Mesothelial cell of epicardium (in vitro differentiated cells): ENCODE measurements at regions not wholly inside any gene's neighbourhood (a gene's known extent, or its start where the extent isn't known, plus 50 kb on each side); places are given as distances from the start of the nearest gene placed in this dataset.
A peak's percentile ranks its signal among the peaks of the same experiment; 100 is the strongest.

ENCODE experiments used
- DNase-seq, 2 experiments: peaks; one replicate each; pipeline ENCODE4 v3.0.0; 2021; ENCODE audit warnings: low spot score in 2 of 2; ENCODE audit not compliant: unreplicated experiment in 2 of 2
- H3K27ac Mint-ChIP-seq: 2 replicates; pipeline ENCODE4 v1.8.0; 2021; ENCODE audit warnings: mixed read lengths
- H3K27me3 Mint-ChIP-seq: 2 replicates; pipeline ENCODE4 v1.8.0; 2021; ENCODE audit warnings: low read depth, mixed read lengths
- H3K36me3 Mint-ChIP-seq: 2 replicates; pipeline ENCODE4 v1.8.0; 2021; ENCODE audit warnings: mixed read lengths
- H3K4me1 Mint-ChIP-seq: 2 replicates; pipeline ENCODE4 v1.8.0; 2021; ENCODE audit warnings: mixed read lengths
- H3K4me3 Mint-ChIP-seq: 2 replicates; pipeline ENCODE4 v1.8.0; 2021; ENCODE audit warnings: mild to moderate bottlenecking, moderate library complexity, mixed read lengths
- H3K9me3 Mint-ChIP-seq: 2 replicates; pipeline ENCODE4 v1.8.0; 2021; ENCODE audit warnings: mixed read lengths
- CTCF ChIP-seq: fragments of 200-600 bp; sonication (generic); IDR thresholded peaks from one replicate; pipeline ENCODE4 v1.5.0; 2021; ENCODE audit warnings: antibody characterized with exemption; ENCODE audit not compliant: unreplicated experiment

GRCh38 chr14:53380052-53380866 is 227.1 kb upstream of the DDHD1 start:
- H3K27me3 Mint-ChIP-seq = no peaks in the 10 kb centered on the region
- H3K4me1 Mint-ChIP-seq = no peaks in the 10 kb centered on the region
- no peak overlapping the region for H3K4me3 Mint-ChIP-seq
- no peak for TF ChIP-seq CTCF
- no peak for DNase-seq
- H3K9me3 Mint-ChIP-seq = no peaks in the 10 kb centered on the region
- no peaks in the 10 kb centered on the region for H3K36me3 Mint-ChIP-seq
- no peak overlapping the region for H3K27ac Mint-ChIP-seq

DNA sequence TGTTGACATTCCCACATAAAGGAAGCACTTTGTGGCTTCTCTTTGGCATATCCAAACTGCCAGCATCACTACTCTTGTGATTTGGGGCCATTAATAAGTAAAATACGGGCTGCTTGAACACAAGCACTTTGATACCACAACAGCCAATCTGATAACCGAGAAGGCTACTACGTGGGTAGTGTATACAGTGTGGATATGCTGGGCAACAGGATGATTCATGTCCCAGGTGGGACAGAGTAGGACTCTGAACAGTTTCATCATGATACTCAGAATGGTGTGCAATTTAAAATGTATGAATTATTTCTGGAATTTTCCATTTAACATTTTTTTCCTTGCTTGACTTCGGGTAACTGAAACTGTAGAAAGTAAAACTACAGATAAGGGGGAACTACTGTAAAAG is 225.0 kb upstream of the DDHD1 start:
- Mint-ChIP-seq H3K9me3 (no peaks in the 10 kb centered on the region), H3K4me1 (no peaks in the 10 kb centered on the region), H3K27ac (no peak overlapping the region), H3K27me3 (no peaks in the 10 kb centered on the region), H3K36me3 (no peaks in the 10 kb centered on the region), H3K4me3 (no peak overlapping the region)
- DNase-seq = no peak
- TF ChIP-seq CTCF = no peak

- Mint-ChIP-seq H3K4me1 (no peaks in the 10 kb centered on the region), H3K4me3 (no peak overlapping the region)
- TF ChIP-seq CTCF = no peak
These were observed 222.9 kb upstream of the DDHD1 start for GRCh38 chr14:53376064-53376463.

GRCh38 chr14:53375599-53375998 is 222.5 kb upstream of the DDHD1 start:
- Mint-ChIP-seq H3K27ac (no peak overlapping the region), H3K4me3 (no peak overlapping the region), H3K9me3 (peaks cover 2% of the 10 kb centered on the region), H3K4me1 (no peaks in the 10 kb centered on the region), H3K27me3 (no peaks in the 10 kb centered on the region), H3K36me3 (no peaks in the 10 kb centered on the region)
- no peak for TF ChIP-seq CTCF
- DNase-seq = no peak

More at GRCh38 chr14:53376064-53376463, 222.9 kb upstream of the DDHD1 start:
- H3K27me3 Mint-ChIP-seq = no peaks in the 10 kb centered on the region
- DNase-seq = no peak
- H3K27ac Mint-ChIP-seq = no peak overlapping the region
- no peaks in the 10 kb centered on the region for H3K9me3 Mint-ChIP-seq
- no peaks in the 10 kb centered on the region for H3K36me3 Mint-ChIP-seq

GRCh38 chr14:53368711-53369201 is 215.6 kb upstream of the DDHD1 start:
- no peak for TF ChIP-seq CTCF
- H3K36me3 Mint-ChIP-seq = no peaks in the 10 kb centered on the region

More at GRCh38 chr14:53368711-53369201, 215.6 kb upstream of the DDHD1 start:
- H3K27me3 Mint-ChIP-seq = no peaks in the 10 kb centered on the region
- H3K4me1 Mint-ChIP-seq = peaks cover 17% of the 10 kb centered on the region
- no peak overlapping the region for H3K4me3 Mint-ChIP-seq
- no peak for DNase-seq
- peak overlapping the region; percentile 71 for H3K27ac Mint-ChIP-seq
- H3K9me3 Mint-ChIP-seq = peaks cover 9% of the 10 kb centered on the region
